H9 (cell line): ENCODE measurements at regions not wholly inside any gene's neighbourhood (a gene's known extent, or its start where the extent isn't known, plus 50 kb on each side); places are given as distances from the start of the nearest gene placed in this dataset.

ENCODE experiments used
- DNase-seq: peaks from one replicate; pipeline ENCODE4 v3.0.0-alpha.2; 2017
- H2AFZ ChIP-seq: one replicate; pipeline ENCODE4 v1.6.1; 2013; ENCODE audit warnings: mild to moderate bottlenecking, low read length, control low read depth, moderate library complexity
- H2AK5ac ChIP-seq: 2 replicates; pipeline ENCODE4 v1.6.1; 2013; ENCODE audit warnings: low read length, control low read depth, mixed read lengths; ENCODE audit not compliant: insufficient read length
- H2BK120ac ChIP-seq: one replicate; pipeline ENCODE4 v1.6.1; 2013; ENCODE audit warnings: low read depth, mild to moderate bottlenecking, low read length, control low read depth, inconsistent platforms; ENCODE audit not compliant: poor library complexity, severe bottlenecking
- H2BK12ac ChIP-seq: 2 replicates; pipeline ENCODE4 v1.6.1; 2013; ENCODE audit warnings: low read length, control low read depth, mixed read lengths, low read depth; ENCODE audit not compliant: insufficient read length
- H2BK15ac ChIP-seq: 2 replicates; pipeline ENCODE4 v1.6.1; 2013; ENCODE audit warnings: low read depth, low read length, control low read depth
- H2BK20ac ChIP-seq: one replicate; pipeline ENCODE4 v1.6.1; 2013; ENCODE audit warnings: low read depth, mild to moderate bottlenecking, low read length, control low read depth, inconsistent platforms; ENCODE audit not compliant: poor library complexity, severe bottlenecking
- H2BK5ac ChIP-seq: 2 replicates; pipeline ENCODE4 v1.6.1; 2013; ENCODE audit warnings: low read length, control low read depth, mixed read lengths; ENCODE audit not compliant: insufficient read length
- H3K14ac ChIP-seq: 2 replicates; pipeline ENCODE4 v1.6.1; 2013; ENCODE audit warnings: low read length, control low read depth; ENCODE audit not compliant: insufficient read depth
- H3K18ac ChIP-seq: 2 replicates; pipeline ENCODE4 v1.6.1; 2013; ENCODE audit warnings: low read depth, mild to moderate bottlenecking, mixed read lengths, low read length, control low read depth; ENCODE audit not compliant: insufficient read length
- H3K23ac ChIP-seq: 2 replicates; pipeline ENCODE4 v1.6.1; 2013; ENCODE audit warnings: low read length, control low read depth, mixed read lengths, low read depth; ENCODE audit not compliant: insufficient read length
- H3K23me2 ChIP-seq: 2 replicates; pipeline ENCODE4 v1.6.1; 2013; ENCODE audit warnings: low read depth, mild to moderate bottlenecking, mixed read lengths, low read length, control low read depth; ENCODE audit not compliant: insufficient read length, poor library complexity, severe bottlenecking
- H3K27ac ChIP-seq: 2 replicates; pipeline ENCODE4 v1.5.1; 2013; ENCODE audit warnings: low read length, control low read depth, mixed read lengths, low read depth; ENCODE audit not compliant: insufficient read length
- H3K27me3 ChIP-seq: 2 replicates; pipeline ENCODE4 v1.6.1; 2013; ENCODE audit warnings: low read length, control low read depth, inconsistent platforms; ENCODE audit not compliant: insufficient read depth
- H3K4ac ChIP-seq: 2 replicates; pipeline ENCODE4 v1.6.1; 2013; ENCODE audit warnings: low read depth, mild to moderate bottlenecking, control low read depth, inconsistent platforms, low read length, moderate library complexity
- H3K4me1 ChIP-seq: 2 replicates; pipeline ENCODE4 v1.6.1; 2013; ENCODE audit warnings: low read length, control low read depth, inconsistent platforms; ENCODE audit not compliant: insufficient read depth
- H3K4me2 ChIP-seq: 2 replicates; pipeline ENCODE4 v1.6.1; 2013; ENCODE audit warnings: low read length, control low read depth, mixed read lengths; ENCODE audit not compliant: insufficient read length, insufficient read depth
- H3K56ac ChIP-seq: 2 replicates; pipeline ENCODE4 v1.6.1; 2013; ENCODE audit warnings: low read depth, mild to moderate bottlenecking, mixed read lengths, low read length, control low read depth; ENCODE audit not compliant: insufficient read length
- H3K79me1 ChIP-seq: 2 replicates; pipeline ENCODE4 v1.6.1; 2013; ENCODE audit warnings: low read depth, mild to moderate bottlenecking, moderate library complexity, low read length, control low read depth, inconsistent platforms; ENCODE audit not compliant: insufficient read depth, poor library complexity, severe bottlenecking
- H3K79me2 ChIP-seq: 2 replicates; pipeline ENCODE4 v1.6.1; 2013; ENCODE audit warnings: low read length, control low read depth, inconsistent platforms; ENCODE audit not compliant: insufficient read depth
- H3K9ac ChIP-seq: 2 replicates; pipeline ENCODE4 v1.6.1; 2013; ENCODE audit warnings: low read length, control low read depth, mixed read lengths; ENCODE audit not compliant: insufficient read length; ENCODE audit errors: extremely low read depth
- H3K9me3 ChIP-seq: one replicate; pipeline ENCODE4 v1.6.1; 2013; ENCODE audit warnings: low read depth, low read length, inconsistent platforms; ENCODE audit not compliant: control insufficient read depth
- H3T11ph ChIP-seq: one replicate; pipeline ENCODE4 v1.6.1; 2013; ENCODE audit warnings: mild to moderate bottlenecking, low read length, control low read depth, inconsistent platforms
- H4K20me1 ChIP-seq: one replicate; pipeline ENCODE4 v1.6.1; 2013; ENCODE audit not compliant: control insufficient read depth, insufficient read length, insufficient read depth
- H4K5ac ChIP-seq: 2 replicates; pipeline ENCODE4 v1.6.1; 2013; ENCODE audit warnings: low read depth, mild to moderate bottlenecking, mixed read lengths, low read length, control low read depth; ENCODE audit not compliant: insufficient read length
- H4K8ac ChIP-seq: replicated peaks from 2 replicates; pipeline ENCODE4 v1.6.1; 2013; ENCODE audit warnings: low read length, control low read depth, mixed read lengths, low read depth; ENCODE audit not compliant: insufficient read length
- H4K91ac ChIP-seq: 2 replicates; pipeline ENCODE4 v1.6.1; 2013; ENCODE audit warnings: low read depth, mild to moderate bottlenecking, moderate library complexity, mixed read lengths, low read length, control low read depth; ENCODE audit not compliant: insufficient read length
- H3K27ac Mint-ChIP-seq, 3 experiments: 2 replicates in 2 of 3; 3 replicates in 1 of 3; pipeline ENCODE4 v1.8.0; 2020 to 2021; ENCODE audit warnings: mixed read lengths in 3 of 3, mild to moderate bottlenecking in 1 of 3, moderate library complexity in 1 of 3
- H3K27me3 Mint-ChIP-seq: 2 replicates; pipeline ENCODE4 v1.8.0; 2021; ENCODE audit warnings: low read depth, mild to moderate bottlenecking, moderate library complexity, mixed read lengths
- H3K36me3 Mint-ChIP-seq, 3 experiments: 2 replicates in 2 of 3; 3 replicates in 1 of 3; pipeline ENCODE4 v1.8.0; 2020 to 2021; ENCODE audit warnings: low read depth in 3 of 3, mixed read lengths in 3 of 3; ENCODE audit not compliant: insufficient read depth in 1 of 3
- H3K4me1 Mint-ChIP-seq, 2 experiments: 2 replicates each; pipeline ENCODE4 v1.8.0; 2020; ENCODE audit warnings: mixed read lengths in 2 of 2
- H3K4me3 Mint-ChIP-seq, 2 experiments: 2 replicates in 1 of 2; 3 replicates in 1 of 2; pipeline ENCODE4 v1.8.0; 2020 to 2021; ENCODE audit warnings: mild to moderate bottlenecking in 2 of 2, mixed read lengths in 2 of 2, moderate library complexity in 1 of 2
- H3K9me3 Mint-ChIP-seq, 2 experiments: 2 replicates in 1 of 2; 3 replicates in 1 of 2; pipeline ENCODE4 v1.8.0; 2020; ENCODE audit warnings: mild to moderate bottlenecking in 2 of 2, mixed read lengths in 2 of 2, moderate library complexity in 1 of 2
- CTCF ChIP-seq: fragments of 200-600 bp; sonication (generic); conservative IDR thresholded peaks from 3 replicates; pipeline ENCODE4 v1.8.0; 2021; ENCODE audit warnings: antibody characterized with exemption, mild to moderate bottlenecking
- WGBS: extraction: QIAGEN DNeasy Blood & Tissue Kit; methylation state at CpG from one replicate; pipeline ENCODE4 v1.1.7; 2013; ENCODE audit warnings: missing lambda C conversion rate, low lambda C conversion rate, mixed read lengths; ENCODE audit not compliant: insufficient read length; ENCODE audit errors: extremely low coverage; 5-methylcytosine and 5-hydroxymethylcytosine counted together

DNA sequence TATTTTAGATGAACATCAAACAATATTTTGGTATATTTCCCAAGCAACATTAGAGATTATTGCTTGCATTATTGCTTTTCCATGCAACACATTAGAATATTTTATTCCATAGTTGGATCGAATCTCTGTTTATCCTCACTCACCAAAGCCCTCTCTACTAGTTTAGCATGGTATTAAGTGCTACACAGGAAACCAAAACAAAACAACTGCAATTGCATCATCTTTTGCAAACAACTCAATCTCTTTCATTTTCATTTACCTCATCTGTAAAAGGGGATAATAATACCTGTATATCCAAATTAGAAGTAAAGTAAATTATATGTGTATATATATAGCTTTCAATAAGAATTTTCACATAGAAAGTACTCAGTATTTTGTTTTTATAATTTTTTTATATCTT lies 147.8 kb upstream of the PCDH9 start:
- H3K23me2 ChIP-seq = no peaks in the 10 kb centered on the region
- H3K4ac ChIP-seq = no peak overlapping the region
- Mint-ChIP-seq H3K36me3 (no peaks in the 10 kb centered on the region), H3K9me3 (no peaks in the 10 kb centered on the region), H3K27ac (no peak overlapping the region), H3K4me1 (peaks cover 13 to 14% of the 10 kb centered on the region in 2 experiments), H3K27me3 (no peaks in the 10 kb centered on the region), H3K4me3 (no peak overlapping the region)
- no peak overlapping the region for H3K4me2 ChIP-seq
- H2BK12ac ChIP-seq = no peak overlapping the region
- H3K27me3 ChIP-seq = no peaks in the 10 kb centered on the region
- H3K79me1 ChIP-seq = no peaks in the 10 kb centered on the region
- no peak overlapping the region for H4K91ac ChIP-seq
- no peaks in the 10 kb centered on the region for H4K20me1 ChIP-seq
- no peak overlapping the region for H2BK20ac ChIP-seq
- H3K79me2 ChIP-seq = no peaks in the 10 kb centered on the region
- H2BK15ac ChIP-seq = no peak overlapping the region
- no peak overlapping the region for H2BK120ac ChIP-seq
- TF ChIP-seq CTCF = no peak
- no peak overlapping the region for H3K23ac ChIP-seq
- no peak overlapping the region for H3K18ac ChIP-seq
- no peaks in the 10 kb centered on the region; the same call in 1 of the 2 replicates for H3K4me1 ChIP-seq
- WGBS = no CpG with 5 or more reads among the region's 1 CpG
- H3K56ac ChIP-seq = no peak overlapping the region
- no peak for DNase-seq
- no peak overlapping the region for H4K5ac ChIP-seq
- no peak overlapping the region for H3K14ac ChIP-seq
- no peak overlapping the region for H3K9ac ChIP-seq
- H2AFZ ChIP-seq = no peak overlapping the region
- no peak overlapping the region for H3T11ph ChIP-seq
- no peak overlapping the region for H2AK5ac ChIP-seq
- H4K8ac ChIP-seq = no peak overlapping the region
- H3K27ac ChIP-seq = no peak overlapping the region
- H2BK5ac ChIP-seq = no peak overlapping the region
- H3K9me3 ChIP-seq = no peaks in the 10 kb centered on the region
